ENCODE measurements at regions not wholly inside any gene's neighbourhood (a gene's known extent, or its start where the extent isn't known, plus 50 kb on each side); places are given as distances from the start of the nearest gene placed in this dataset.
A peak's percentile ranks its signal among the peaks of the same experiment; 100 is the strongest.

- no peak overlapping the region for H3K27ac ChIP-seq
- DNase-seq (no peak), ATAC-seq (no peak)
- H3K9me3 ChIP-seq = peaks cover 0 to 36% (median 0%) of the 10 kb centered on the region in 11 donors
- no peaks in the 10 kb centered on the region for H3K27me3 ChIP-seq
- H3K4me1 ChIP-seq = peaks cover 0 to 6% (median 0%) of the 10 kb centered on the region in 9 donors
- TF ChIP-seq, protein P1, sequence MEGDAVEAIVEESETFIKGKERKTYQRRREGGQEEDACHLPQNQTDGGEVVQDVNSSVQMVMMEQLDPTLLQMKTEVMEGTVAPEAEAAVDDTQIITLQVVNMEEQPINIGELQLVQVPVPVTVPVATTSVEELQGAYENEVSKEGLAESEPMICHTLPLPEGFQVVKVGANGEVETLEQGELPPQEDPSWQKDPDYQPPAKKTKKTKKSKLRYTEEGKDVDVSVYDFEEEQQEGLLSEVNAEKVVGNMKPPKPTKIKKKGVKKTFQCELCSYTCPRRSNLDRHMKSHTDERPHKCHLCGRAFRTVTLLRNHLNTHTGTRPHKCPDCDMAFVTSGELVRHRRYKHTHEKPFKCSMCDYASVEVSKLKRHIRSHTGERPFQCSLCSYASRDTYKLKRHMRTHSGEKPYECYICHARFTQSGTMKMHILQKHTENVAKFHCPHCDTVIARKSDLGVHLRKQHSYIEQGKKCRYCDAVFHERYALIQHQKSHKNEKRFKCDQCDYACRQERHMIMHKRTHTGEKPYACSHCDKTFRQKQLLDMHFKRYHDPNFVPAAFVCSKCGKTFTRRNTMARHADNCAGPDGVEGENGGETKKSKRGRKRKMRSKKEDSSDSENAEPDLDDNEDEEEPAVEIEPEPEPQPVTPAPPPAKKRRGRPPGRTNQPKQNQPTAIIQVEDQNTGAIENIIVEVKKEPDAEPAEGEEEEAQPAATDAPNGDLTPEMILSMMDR (IDR thresholded peaks at IDR 0.05) = no peak
- no peaks in the 10 kb centered on the region for H3K36me3 ChIP-seq
- no peak overlapping the region for H3K4me3 ChIP-seq
- intact Hi-C loops (cut with DNase I) = no loop called here
- 92 to 98% methylated on average over 2 of the region's 2 CpGs for WGBS, 2 donors
Measured at GRCh38 chr13:86581706-86582105, 782.5 kb upstream of the SLITRK6 start.

GRCh38 chr13:86584301-86584700 lies 785.1 kb upstream of the SLITRK6 start:
- ATAC-seq (no peak), DNase-seq (no peak)
- Histone ChIP-seq H3K9me3 (peaks cover 0 to 35% (median 0%) of the 10 kb centered on the region in 11 donors), H3K27me3 (no peaks in the 10 kb centered on the region), H3K4me1 (peaks cover 0 to 6% (median 0%) of the 10 kb centered on the region in 9 donors), H3K36me3 (no peaks in the 10 kb centered on the region), H3K27ac (no peak overlapping the region), H3K4me3 (no peak overlapping the region)
- WGBS, 2 donors = 86 to 92% methylated on average over 7 of the region's 7 CpGs
- intact Hi-C loops (cut with DNase I) = no loop called here
- TF ChIP-seq, protein P1 (IDR thresholded peaks at IDR 0.05) = no peak

- TF ChIP-seq, protein P1 (IDR thresholded peaks at IDR 0.05) = no peak
- no peaks in the 10 kb centered on the region for H3K36me3 ChIP-seq
- H3K27ac ChIP-seq = no peak overlapping the region
- no peaks in the 10 kb centered on the region for H3K27me3 ChIP-seq
- H3K4me3 ChIP-seq = no peak overlapping the region
- intact Hi-C loops (cut with DNase I) = no loop called here
- ATAC-seq (peak in 1 of 8 donors; percentile 57), DNase-seq (peak; percentile 6 to 16)
- WGBS, 2 donors = 10 to 16% methylated on average over 2 of the region's 2 CpGs
- peaks cover 0 to 6% (median 0%) of the 10 kb centered on the region in 9 donors for H3K4me1 ChIP-seq
- H3K9me3 ChIP-seq = peaks cover 0 to 29% (median 0%) of the 10 kb centered on the region in 11 donors
Measured at GRCh38 chr13:86585835-86586234, 786.6 kb upstream of the SLITRK6 start.

GRCh38 chr13:86591862-86592261 lies 792.6 kb upstream of the SLITRK6 start:
- H3K9me3 ChIP-seq = peaks cover 0 to 14% (median 0%) of the 10 kb centered on the region in 11 donors
- H3K36me3 ChIP-seq = no peaks in the 10 kb centered on the region
- ATAC-seq (no peak), DNase-seq (no peak)
- TF ChIP-seq, protein P1 (IDR thresholded peaks at IDR 0.05) = no peak
- no peaks in the 10 kb centered on the region for H3K27me3 ChIP-seq
- intact Hi-C loops (cut with DNase I) = no loop called here
- no peak overlapping the region for H3K27ac ChIP-seq
- no peaks in the 10 kb centered on the region for H3K4me1 ChIP-seq
- no peak overlapping the region for H3K4me3 ChIP-seq
